HS-5 (cell line): ENCODE measurements at regions not wholly inside any gene's neighbourhood (a gene's known extent, or its start where the extent isn't known, plus 50 kb on each side); places are given as distances from the start of the nearest gene placed in this dataset.
"Not testable (repeated sequence)": the region's sequence is repeated elsewhere in the genome, so short reads cannot be mapped to it uniquely, and the experiment has no call there.

Source experiments
- DNase-seq: peaks from one replicate; pipeline ENCODE4 v3.0.0-alpha.2; 2012; ENCODE audit warnings: low read depth

DNA sequence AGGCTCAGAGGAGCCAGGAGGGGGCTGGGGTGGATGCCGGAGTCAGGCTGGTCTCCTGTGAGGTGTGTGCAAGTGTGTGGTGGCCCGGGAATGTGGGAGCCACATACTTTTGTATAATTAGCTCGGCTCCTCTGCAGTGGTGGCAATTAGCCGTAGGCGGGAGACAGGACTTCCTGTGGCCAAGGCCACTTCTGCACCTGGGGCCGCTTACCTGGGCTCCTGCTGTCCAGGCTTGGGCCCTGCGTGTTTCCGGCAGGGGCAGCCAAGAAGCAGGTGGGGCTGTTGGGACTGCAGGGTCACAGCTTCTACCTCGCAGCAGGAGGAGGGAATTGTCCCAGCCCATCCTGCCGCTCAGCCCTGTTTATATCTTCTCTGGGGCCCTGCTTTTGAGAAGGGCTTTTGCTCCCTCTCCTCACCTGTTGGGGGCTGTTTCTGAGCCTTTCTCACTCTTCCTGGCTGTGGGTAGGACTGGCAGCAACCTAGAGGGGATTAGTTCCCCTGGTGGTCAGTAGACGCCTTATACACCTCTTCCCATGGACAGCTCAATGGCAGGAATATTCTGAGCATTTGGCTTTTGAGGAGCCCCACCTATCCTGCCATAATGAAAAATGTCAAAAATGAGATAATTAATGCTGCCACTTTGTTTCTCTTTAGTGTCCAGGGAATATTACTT is 145.4 kb upstream of the PITX1 start:
- no peak for DNase-seq

DNA sequence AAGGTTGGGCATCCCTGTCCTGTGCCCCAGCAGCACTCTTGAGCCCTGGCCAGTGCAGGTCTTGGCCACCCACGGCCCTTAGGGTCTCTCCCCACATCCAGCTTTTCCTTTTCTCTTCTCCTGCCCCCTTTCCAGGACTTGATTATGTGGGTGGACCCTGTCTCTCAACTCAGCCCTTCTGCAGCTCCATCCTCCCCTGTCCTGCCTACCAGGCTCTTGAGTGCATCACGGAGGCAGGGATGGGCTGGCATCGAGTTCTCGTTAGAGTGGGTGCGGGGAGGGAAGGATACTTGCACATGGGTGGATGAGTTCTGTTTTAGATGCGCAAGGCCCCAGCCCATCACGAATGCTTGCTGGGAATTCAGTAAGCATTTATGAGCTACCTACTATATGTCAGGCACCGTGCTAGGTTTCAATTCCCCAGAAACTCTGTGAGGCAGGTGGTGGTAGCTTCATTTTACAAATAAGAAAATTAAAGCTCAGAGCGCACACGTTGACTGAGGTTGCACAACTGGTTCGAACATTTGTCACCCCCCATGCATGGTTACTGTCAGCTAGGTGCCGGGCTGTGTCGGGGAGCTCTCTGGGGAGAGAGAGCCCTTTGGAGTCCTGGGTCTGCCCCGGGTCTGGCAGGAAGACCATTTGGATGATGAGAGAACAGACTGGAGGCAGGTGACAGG is 144.6 kb upstream of the PITX1 start:
- no peak for DNase-seq

GRCh38 chr5:135177591-135177990 is 143.6 kb upstream of the PITX1 start:
- DNase-seq = no peak

GRCh38 chr5:135176991-135177390 is 143.0 kb upstream of the PITX1 start:
- DNase-seq = no peak

GRCh38 chr5:135174315-135175096 is 140.5 kb upstream of the PITX1 start:
- DNase-seq = no peak

DNA sequence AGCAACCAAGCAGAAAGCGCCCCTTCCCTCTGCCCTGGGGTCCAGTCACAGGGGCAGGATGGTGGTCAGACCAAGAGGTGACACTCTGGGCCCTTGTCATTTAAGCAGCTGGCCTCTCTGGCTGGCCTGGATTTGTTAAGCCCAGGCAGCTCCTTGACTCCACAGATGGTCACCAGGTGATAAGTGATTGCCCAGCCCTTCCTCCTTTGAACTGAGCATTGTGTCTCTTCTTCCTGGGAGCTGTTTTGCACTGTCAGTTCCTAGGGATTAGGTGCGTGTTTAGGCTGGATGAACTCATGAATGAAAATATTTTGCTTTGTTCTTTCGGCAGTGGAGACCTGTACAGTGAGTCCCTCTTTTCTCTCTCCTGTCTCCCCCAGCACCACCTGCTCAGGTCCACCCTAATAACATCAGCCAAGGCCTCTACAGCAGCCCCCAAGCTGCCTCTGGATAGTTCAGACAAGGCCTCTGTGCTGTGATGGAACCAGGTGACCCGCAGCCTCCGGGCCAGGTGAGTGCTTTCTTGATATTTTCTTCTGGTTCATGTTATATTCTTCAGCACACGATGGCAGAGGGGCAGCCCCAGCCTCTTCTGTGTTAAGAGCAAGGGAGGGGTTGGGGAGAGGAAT is 139.7 kb upstream of the PITX1 start:
- DNase-seq = no peak

DNA sequence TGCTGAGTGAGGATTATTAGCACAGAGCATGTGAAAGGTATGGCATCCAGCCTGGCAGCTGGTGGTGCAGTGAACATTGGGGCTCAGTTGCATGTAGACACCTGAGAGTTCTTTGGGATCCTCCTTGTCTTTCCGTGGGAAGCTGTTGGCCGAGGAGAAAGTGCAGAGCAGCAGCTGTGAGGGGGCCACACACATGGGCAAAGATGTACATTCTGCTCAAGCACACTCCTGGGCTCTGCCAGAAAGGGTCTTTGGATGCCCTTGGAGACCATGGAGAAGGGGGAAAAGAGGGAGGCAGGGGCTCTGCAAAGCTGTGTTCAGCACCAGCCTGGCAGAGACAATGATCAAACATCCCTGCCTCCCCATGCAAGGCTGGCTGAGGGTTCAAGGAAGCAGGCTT is 138.7 kb upstream of the PITX1 start:
- no peak for DNase-seq

GRCh38 chr5:135171336-135171735 is 137.3 kb upstream of the PITX1 start:
- no peak for DNase-seq

GRCh38 chr5:135170500-135170899 is 136.5 kb upstream of the PITX1 start:
- DNase-seq = no peak

DNA sequence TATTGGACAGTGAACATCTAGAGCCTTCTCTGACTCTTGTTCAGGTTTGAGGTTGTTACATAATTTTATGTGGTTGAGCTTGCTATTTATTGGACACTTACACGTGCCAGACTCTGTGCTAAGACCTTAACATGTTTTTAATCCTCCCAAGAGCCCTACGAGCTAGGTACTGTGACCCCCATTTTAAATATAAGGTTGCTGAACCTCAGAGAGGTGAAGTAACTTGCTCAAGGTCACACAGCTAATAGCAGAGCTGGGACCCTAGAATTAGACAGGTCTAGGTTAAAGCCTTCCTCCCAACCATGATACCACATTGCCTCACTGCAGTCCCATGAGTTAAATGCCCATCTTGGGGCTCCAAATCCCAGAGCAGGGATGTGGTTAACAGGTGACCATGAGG is 135.7 kb upstream of the PITX1 start:
- no peak for DNase-seq

GRCh38 chr5:135167634-135168033 is 133.6 kb upstream of the PITX1 start:
- DNase-seq = no peak

DNA sequence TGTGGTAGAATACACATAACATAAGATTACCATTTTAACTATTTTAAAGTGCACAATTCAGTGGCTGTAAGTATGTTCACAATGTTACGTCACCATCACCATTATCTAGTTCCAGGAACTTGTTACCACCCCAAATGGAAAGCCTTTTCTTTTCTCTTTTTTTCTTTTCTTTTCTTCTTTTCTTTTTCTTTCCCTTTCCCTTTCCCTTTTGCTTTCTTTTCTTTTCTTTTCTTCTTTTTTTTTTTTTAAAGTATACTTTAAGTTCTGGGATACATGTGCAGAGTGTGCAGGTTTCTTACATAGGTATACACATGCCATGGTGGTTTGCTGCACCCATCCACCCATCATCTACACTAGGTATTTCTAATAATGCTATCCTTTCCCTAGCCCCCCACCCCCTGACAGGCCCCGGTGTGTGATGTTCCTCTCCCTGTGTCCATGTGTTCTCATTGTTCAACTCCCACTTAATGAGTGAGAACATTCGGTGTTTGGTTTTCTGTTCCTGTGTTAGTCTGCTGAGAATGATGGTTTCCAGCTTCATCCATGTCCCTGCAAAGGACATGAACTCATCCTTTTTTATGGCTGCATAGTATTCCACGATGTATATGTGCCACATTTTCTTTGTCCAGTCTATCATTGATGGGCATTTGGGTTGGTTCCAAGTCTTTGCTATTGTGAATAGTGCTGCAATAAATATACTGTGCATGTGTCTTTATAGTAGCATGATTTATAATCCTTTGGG is 131.0 kb upstream of the PITX1 start:
- not testable (repeated sequence) for DNase-seq

GRCh38 chr5:135163964-135164363 is 129.9 kb upstream of the PITX1 start:
- DNase-seq = no peak

DNA sequence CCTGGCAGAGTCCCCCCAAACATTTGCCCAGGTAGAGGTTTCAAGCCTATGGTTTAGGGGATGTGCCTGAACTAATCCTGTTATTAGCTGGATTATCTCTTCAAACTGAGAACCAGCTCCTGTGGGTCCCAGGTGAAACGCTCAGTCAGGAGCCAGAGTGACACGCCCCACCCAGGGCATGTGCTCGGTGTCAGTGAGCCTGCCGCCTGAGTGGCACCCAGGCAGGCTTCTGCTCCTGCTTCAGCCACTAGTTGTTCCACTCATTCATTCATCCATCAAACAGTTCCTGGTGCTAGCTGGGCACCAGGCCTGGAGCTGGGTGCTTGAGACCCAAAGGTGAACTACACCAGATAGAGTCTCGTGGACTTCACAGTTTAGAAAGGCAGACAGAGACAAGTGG is 129.4 kb upstream of the PITX1 start:
- DNase-seq = no peak

GRCh38 chr5:135162661-135163265 is 128.7 kb upstream of the PITX1 start:
- DNase-seq = no peak

DNA sequence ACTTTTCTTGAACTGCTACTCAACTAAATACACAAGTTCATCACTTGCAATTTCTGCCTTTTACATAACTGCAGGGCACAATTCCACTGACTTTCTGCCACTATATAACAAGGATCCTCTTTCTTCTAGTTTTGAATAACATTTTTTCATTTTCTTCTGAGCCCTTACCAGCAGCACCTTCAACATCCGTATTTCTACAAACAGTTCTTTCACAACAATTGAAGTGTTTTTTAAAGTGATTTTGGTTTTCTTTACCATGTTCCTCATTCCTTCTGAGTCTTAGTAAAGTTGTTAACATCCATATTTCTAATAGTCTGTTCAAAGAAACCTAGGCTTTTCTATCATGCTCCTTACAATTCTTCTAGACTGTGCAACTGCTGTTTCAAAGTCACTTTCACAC is 127.2 kb upstream of the PITX1 start:
- no peak for DNase-seq

- no peak for DNase-seq
These were observed 126.1 kb upstream of the PITX1 start for GRCh38 chr5:135160036-135160675.

- no peak for DNase-seq
These were observed 125.6 kb upstream of the PITX1 start for GRCh38 chr5:135159626-135160025.

GRCh38 chr5:135158982-135159381 is 125.0 kb upstream of the PITX1 start:
- no peak for DNase-seq

GRCh38 chr5:135158314-135158697 is 124.3 kb upstream of the PITX1 start:
- DNase-seq = no peak
